GM12878 (cell line): ENCODE measurements at regions not wholly inside any gene's neighbourhood (a gene's known extent, or its start where the extent isn't known, plus 50 kb on each side); places are given as distances from the start of the nearest gene placed in this dataset.

Experiments used
- ATAC-seq: fragments of 200-7000 bp; cut with Tn5 transposase; 3 replicates; pipeline ENCODE4 v1.9.1; 2020; ENCODE audit warnings: mild to moderate bottlenecking, moderate library complexity
- BruUV-seq: library from RNA; stranded (reverse); fragments of 400-500 nt; replicated peaks from 2 replicates; lab custom pipeline; 2021; lab: Mats Ljungman, UMichigan
- CTCF ChIA-PET: fragments of 300-600 bp; sonication (Branson Sonifier 250); formaldehyde crosslinking; extraction: SDS; loops from one replicate; lab custom pipeline; 2021; ENCODE audit warnings: inconsistent platforms; lab: Yijun Ruan, JAX
- POLR2A ChIA-PET: fragments of 350-600 bp; formaldehyde crosslinking; extraction: SDS; loops from one replicate; lab custom pipeline; 2021; ENCODE audit warnings: inconsistent platforms; lab: Charles Lee
- RAD21 ChIA-PET: fragments of 300-600 bp; sonication (Branson Sonifier 250); formaldehyde crosslinking; loops from one replicate; lab custom pipeline; 2023; ENCODE audit warnings: antibody characterized with exemption; ENCODE audit not compliant: unreplicated experiment; lab: Charles Lee
- SMC1A ChIA-PET: fragments of 300-600 bp; sonication (Branson Sonifier 250); formaldehyde crosslinking; loops from one replicate; lab custom pipeline; 2023; ENCODE audit not compliant: unreplicated experiment, uncharacterized antibody; lab: Charles Lee
- DNase-seq: peaks from one replicate; pipeline ENCODE4 v3.0.0-alpha.2; 2011; ENCODE audit warnings: low read depth, low spot score
- FAIRE-seq: peaks from 3 replicates; lab custom pipeline; 2011; peaks lifted over from hg19 to GRCh38; lab: Jason Lieb, UNC
- H2AFZ ChIP-seq: 2 replicates; pipeline ENCODE4 v1.6.0; 2011; ENCODE audit warnings: low read depth, low read length, control low read depth; ENCODE audit not compliant: control insufficient read depth
- H3K27ac ChIP-seq: 2 replicates; pipeline ENCODE4 v1.5.1; 2011; ENCODE audit warnings: control low read depth; ENCODE audit not compliant: control insufficient read depth, insufficient read depth
- H3K27me3 ChIP-seq, 2 experiments: replicated peaks in 1 of 2; 2 replicates each; pipeline versions ENCODE4 v1.6.0 to v1.6.1; 2011; ENCODE audit warnings: low read length in 1 of 2; ENCODE audit not compliant: control insufficient read depth in 2 of 2, insufficient read depth in 2 of 2
- H3K36me3 ChIP-seq, 2 experiments: 2 replicates each; pipeline ENCODE4 v1.5.1; 2011; ENCODE audit warnings: low read length in 1 of 2; ENCODE audit not compliant: control insufficient read depth in 2 of 2, insufficient read depth in 2 of 2
- H3K4me1 ChIP-seq: 2 replicates; pipeline ENCODE4 v1.6.1; 2011; ENCODE audit warnings: mild to moderate bottlenecking, low read length, moderate library complexity, mixed read lengths; ENCODE audit not compliant: control insufficient read depth, insufficient read depth
- H3K4me2 ChIP-seq: 2 replicates; pipeline ENCODE4 v1.6.0; 2011; ENCODE audit warnings: control low read depth; ENCODE audit not compliant: control insufficient read depth, insufficient read depth
- H3K4me3 ChIP-seq: fragments of 200-600 bp; sonication (generic); 2 replicates; pipeline ENCODE4 v1.5.1; 2016
- H3K79me2 ChIP-seq: 2 replicates; pipeline ENCODE4 v1.6.0; 2011; ENCODE audit warnings: low read length; ENCODE audit not compliant: control insufficient read depth, insufficient read depth
- H3K9ac ChIP-seq: 2 replicates; pipeline ENCODE4 v1.8.0; 2011; ENCODE audit warnings: low read length, control low read depth, mixed read lengths; ENCODE audit not compliant: control insufficient read depth, insufficient read depth
- H3K9me3 ChIP-seq: replicated peaks from 3 replicates; pipeline ENCODE4 v1.5.1; 2011; ENCODE audit warnings: mild to moderate bottlenecking, low read length; ENCODE audit not compliant: control insufficient read depth, insufficient read depth
- H4K20me1 ChIP-seq: 2 replicates; pipeline ENCODE4 v1.6.0; 2011; ENCODE audit not compliant: control insufficient read depth, insufficient read depth
- CTCF ChIP-seq, 3 experiments: IDR thresholded peaks in 2 of 3; conservative IDR thresholded peaks in 1 of 3; 2 replicates each; pipeline ENCODE4 v1.5.1; 2011; ENCODE audit warnings: low read depth in 3 of 3, low read length in 3 of 3, mild to moderate bottlenecking in 3 of 3, control low read depth in 2 of 3, moderate library complexity in 2 of 3, inconsistent platforms in 1 of 3, mixed read lengths in 1 of 3; ENCODE audit not compliant: control insufficient read depth in 2 of 3, insufficient read depth in 1 of 3; ENCODE audit errors: extremely low read depth in 1 of 3
- GATAD2B ChIP-seq: fragments of 450-650 bp; conservative IDR thresholded peaks from 2 replicates; pipeline ENCODE4 v1.6.1; 2017; ENCODE audit warnings: low read depth, mild to moderate bottlenecking, moderate library complexity
- HDAC2 ChIP-seq: fragments of 200-600 bp; sonication (generic); IDR thresholded peaks from 2 replicates; pipeline ENCODE4 v1.6.1; 2017
- MLLT1 ChIP-seq: fragments of 450-650 bp; IDR thresholded peaks from 2 replicates; pipeline ENCODE4 v1.6.1; 2016; ENCODE audit warnings: mild to moderate bottlenecking
- MTA2 ChIP-seq: fragments of 450-650 bp; IDR thresholded peaks from 2 replicates; pipeline ENCODE4 v1.6.1; 2016; ENCODE audit warnings: low read depth, mild to moderate bottlenecking, moderate library complexity
- NFYB ChIP-seq: IDR thresholded peaks from 2 replicates; pipeline ENCODE4 v1.6.1; 2011; ENCODE audit warnings: low read depth, mild to moderate bottlenecking, low read length, improper control_type of control experiment, moderate library complexity; ENCODE audit not compliant: insufficient read depth
- NR2C1 ChIP-seq: fragments of 450-650 bp; IDR thresholded peaks from 2 replicates; pipeline ENCODE4 v1.6.1; 2017; ENCODE audit warnings: antibody characterized with exemption, mild to moderate bottlenecking, moderate library complexity
- PBX3 ChIP-seq: IDR thresholded peaks from 2 replicates; pipeline ENCODE4 v1.6.1; 2011; ENCODE audit warnings: mild to moderate bottlenecking, low read depth, low read length, moderate library complexity; ENCODE audit not compliant: insufficient replicate concordance
- RBBP5 ChIP-seq: fragments of 200-600 bp; sonication (generic); conservative IDR thresholded peaks from 2 replicates; pipeline ENCODE4 v1.6.1; 2016
- RCOR1 ChIP-seq: conservative IDR thresholded peaks from 2 replicates; pipeline ENCODE4 v1.6.1; 2012; ENCODE audit warnings: low read depth, low read length, improper control_type of control experiment
- SPI1 ChIP-seq: IDR thresholded peaks from 2 replicates; pipeline ENCODE4 v1.6.1; 2011; ENCODE audit warnings: low read depth, mild to moderate bottlenecking, low read length, moderate library complexity, borderline replicate concordance; ENCODE audit not compliant: insufficient read depth
- SREBF1 ChIP-seq: IDR thresholded peaks from 2 replicates; pipeline ENCODE4 v1.6.1; 2012; ENCODE audit warnings: mild to moderate bottlenecking, low read length
- ZNF207 ChIP-seq: fragments of 450-650 bp; IDR thresholded peaks from 2 replicates; pipeline ENCODE4 v1.6.1; 2014; ENCODE audit warnings: antibody characterized with exemption, mild to moderate bottlenecking, borderline replicate concordance
- ZNF622 ChIP-seq: fragments of 450-650 bp; IDR thresholded peaks from 2 replicates; pipeline ENCODE4 v1.6.1; 2017; ENCODE audit warnings: mild to moderate bottlenecking, inconsistent platforms
- WGBS: methylation state at CpG from one replicate; pipeline ENCODE4 v1.1.6; 2016; ENCODE audit warnings: low lambda C conversion rate; ENCODE audit not compliant: insufficient replicate concordance, insufficient coverage; ENCODE audit errors: missing lambda C conversion rate; 5-methylcytosine and 5-hydroxymethylcytosine counted together
- in situ Hi-C: fragments of 300-500 bp; cut with MboI; formaldehyde crosslinking; loops from 9 replicates; pipeline ENCODE4 v1.14.3; 2018; ENCODE audit warnings: mixed read lengths
- intact Hi-C: fragments of 100-400 bp; cut with micrococcal nuclease; formaldehyde crosslinking; loops from one replicate; pipeline ENCODE4 v1.14.2; 2022; ENCODE audit not compliant: unreplicated experiment

- in situ Hi-C loops: no loop called here
- BruUV-seq: no TSS peak
These were observed 450.1 kb upstream of the IL12A start for GRCh38 chr3:159538507-159538906.

More at GRCh38 chr3:159538507-159538906, 450.1 kb upstream of the IL12A start:
- Histone ChIP-seq H3K9ac (no peak overlapping the region), H2AFZ (no peak overlapping the region), H3K4me1 (no peaks in the 10 kb centered on the region), H3K27ac (no peak overlapping the region), H3K79me2 (no peaks in the 10 kb centered on the region), H3K27me3 (no peaks in the 10 kb centered on the region), H4K20me1 (no peaks in the 10 kb centered on the region), H3K36me3 (no peaks in the 10 kb centered on the region), H3K4me2 (no peak overlapping the region), H3K9me3 (no peaks in the 10 kb centered on the region), H3K4me3 (no peak overlapping the region)
- TF ChIP-seq PBX3: no peak
- no peak for TF ChIP-seq NFYB
- no peak for TF ChIP-seq SREBF1
- TF ChIP-seq ZNF207: no peak
- TF ChIP-seq GATAD2B: no peak
- TF ChIP-seq RBBP5: no peak
- no peak for TF ChIP-seq ZNF622
- TF ChIP-seq CTCF (IDR thresholded peaks at IDR 0.05 in 2 of 3, conservative IDR thresholded peaks at IDR 0.05 in 1 of 3; ENCODE audit: control insufficient read depth in 2 of 3, extremely low read depth in 1 of 3, insufficient read depth in 1 of 3, low read depth in 3 of 3, low read length in 3 of 3): no peak
- TF ChIP-seq MLLT1: no peak
- no peak for TF ChIP-seq NR2C1
- TF ChIP-seq SPI1: no peak
- no peak for TF ChIP-seq RCOR1
- TF ChIP-seq MTA2: no peak
- no peak for TF ChIP-seq HDAC2
- CTCF ChIA-PET: no interaction called here
- 0% methylated on average over 1 of the region's 1 CpG for WGBS
- SMC1A ChIA-PET: no interaction called here
- FAIRE-seq: no peak
- RAD21 ChIA-PET: no interaction called here
- intact Hi-C loops: no loop called here
- DNase-seq: no peak
- no peak for ATAC-seq
- POLR2A ChIA-PET: no interaction called here
